B cell (primary cell): ENCODE measurements at regions not wholly inside any gene's neighbourhood (a gene's known extent, or its start where the extent isn't known, plus 50 kb on each side); places are given as distances from the start of the nearest gene placed in this dataset.

Experiments
- ATAC-seq: fragments of 200-7000 bp; cut with Tn5 transposase; one replicate; pipeline ENCODE4 v1.10.0; 2021; ENCODE audit warnings: low read depth, mild to moderate bottlenecking, moderate number of reproducible peaks, moderate library complexity
- CTCF ChIA-PET: fragments of 350-600 bp; sonication (Branson Sonifier 250); formaldehyde crosslinking; loops from one replicate; lab custom pipeline; 2021; ENCODE audit warnings: antibody characterized with exemption, inconsistent platforms; lab: Charles Lee
- POLR2A ChIA-PET: fragments of 350-600 bp; sonication (Branson Sonifier 250); formaldehyde crosslinking; loops from one replicate; lab custom pipeline; 2021; ENCODE audit warnings: antibody characterized with exemption; lab: Charles Lee
- DNase-seq: peaks from one replicate; pipeline ENCODE4 v3.0.0; 2013
- H2AFZ ChIP-seq: 2 replicates; pipeline ENCODE4 v1.6.1; 2012; ENCODE audit warnings: mild to moderate bottlenecking, low read depth, low read length; ENCODE audit not compliant: insufficient read depth, poor library complexity, severe bottlenecking
- H3K27ac ChIP-seq, 2 donors: 1 replicate in 1 of 2; 2 replicates in 1 of 2; pipeline ENCODE4 v1.5.1; 2012 to 2013; ENCODE audit warnings: low read length in 2 of 2, mild to moderate bottlenecking in 2 of 2, moderate library complexity in 1 of 2
- H3K27me3 ChIP-seq, 4 experiments: fragments of 200-600 bp in 1 of 4; sonication (generic) in 1 of 4; replicated peaks in 1 of 4; 1 replicate in 2 of 4; 2 replicates in 2 of 4; pipeline versions ENCODE4 v1.6.1 to v1.7.0; 2013 to 2016; ENCODE audit warnings: low read length in 3 of 4, mild to moderate bottlenecking in 2 of 4, mixed read lengths in 1 of 4, moderate library complexity in 1 of 4; ENCODE audit not compliant: insufficient read depth in 4 of 4, control insufficient read depth in 3 of 4; ENCODE audit errors: control extremely low read depth in 1 of 4
- H3K36me3 ChIP-seq, 2 experiments: replicated peaks in 1 of 2; 1 replicate in 1 of 2; 2 replicates in 1 of 2; pipeline versions ENCODE4 v1.6.1 to v1.7.1; 2013; ENCODE audit warnings: low read length in 1 of 2; ENCODE audit not compliant: insufficient read depth in 2 of 2, control insufficient read depth in 1 of 2; ENCODE audit errors: control extremely low read depth in 1 of 2, extremely low read depth in 1 of 2
- H3K4me1 ChIP-seq, 2 donors: fragments of 200-600 bp in 1 of 2; sonication (generic) in 1 of 2; 1 replicate in 1 of 2; 2 replicates in 1 of 2; pipeline versions ENCODE4 v1.5.1 to v1.6.1; 2013 to 2017; ENCODE audit warnings: low read length in 2 of 2; ENCODE audit not compliant: control insufficient read depth in 2 of 2, insufficient read depth in 2 of 2
- H3K4me2 ChIP-seq: replicated peaks from 2 replicates; pipeline ENCODE3; 2012; ENCODE audit warnings: mild to moderate bottlenecking, low read depth, low read length; ENCODE audit not compliant: poor library complexity, severe bottlenecking
- H3K4me3 ChIP-seq, 5 experiments: fragments of 200-600 bp in 1 of 5; sonication (generic) in 1 of 5; 1 replicate in 3 of 5; 2 replicates in 2 of 5; pipeline versions ENCODE4 v1.5.1 to v1.7.0; 2011 to 2016; ENCODE audit warnings: low read length in 4 of 5, mild to moderate bottlenecking in 4 of 5, low read depth in 2 of 5, control low read depth in 1 of 5, moderate library complexity in 1 of 5; ENCODE audit not compliant: insufficient read depth in 1 of 5; ENCODE audit errors: control extremely low read depth in 1 of 5, extremely low read depth in 1 of 5
- H3K79me2 ChIP-seq: fragments of 200-600 bp; sonication (generic); one replicate; pipeline ENCODE4 v1.6.0; 2016; ENCODE audit warnings: low read length; ENCODE audit not compliant: control insufficient read depth, insufficient read depth
- H3K9ac ChIP-seq: fragments of 200-600 bp; sonication (generic); 2 replicates; pipeline ENCODE4 v1.6.1; 2017; ENCODE audit warnings: mild to moderate bottlenecking, low read length, moderate library complexity
- H3K9me3 ChIP-seq, 3 donors: one replicate each; pipeline versions ENCODE4 v1.6.1 to v1.7.1; 2013; ENCODE audit warnings: low read length in 2 of 3; ENCODE audit not compliant: control insufficient read depth in 2 of 3, insufficient read depth in 1 of 3; ENCODE audit errors: control extremely low read depth in 1 of 3
- H4K20me1 ChIP-seq: 2 replicates; pipeline ENCODE4 v1.6.0; 2012; ENCODE audit warnings: mild to moderate bottlenecking, low read length; ENCODE audit not compliant: insufficient read depth, control insufficient read depth, poor library complexity, severe bottlenecking
- H3K27ac Mint-ChIP-seq: one replicate; pipeline ENCODE4 v1.8.0; 2021; ENCODE audit warnings: mixed read lengths
- H3K27me3 Mint-ChIP-seq: one replicate; pipeline ENCODE4 v1.8.0; 2021; ENCODE audit warnings: mixed read lengths
- H3K4me1 Mint-ChIP-seq: one replicate; pipeline ENCODE4 v1.8.0; 2021; ENCODE audit warnings: mixed read lengths
- H3K4me3 Mint-ChIP-seq: one replicate; pipeline ENCODE4 v1.8.0; 2021; ENCODE audit warnings: mixed read lengths
- H3K9me3 Mint-ChIP-seq: one replicate; pipeline ENCODE4 v1.8.0; 2022; ENCODE audit warnings: mixed read lengths; ENCODE audit not compliant: insufficient read depth
- EZH2 ChIP-seq: IDR thresholded peaks from 2 replicates; pipeline ENCODE4 v1.6.1; 2012; ENCODE audit warnings: borderline replicate concordance, low read depth, mild to moderate bottlenecking, moderate library complexity, low read length; ENCODE audit not compliant: insufficient read depth, poor library complexity, severe bottlenecking
- WGBS: methylation state at CpG from one replicate; pipeline ENCODE4 v1.1.5; 2013; ENCODE audit warnings: missing lambda C conversion rate; ENCODE audit not compliant: insufficient coverage; 5-methylcytosine and 5-hydroxymethylcytosine counted together
- intact Hi-C: fragments of 100-400 bp; cut with micrococcal nuclease; formaldehyde crosslinking; loops from one replicate; pipeline ENCODE4 v1.10.0; 2022
- TF ChIP-seq, protein P1 (sequence below): fragments of 200-600 bp; IDR thresholded peaks from one replicate; pipeline ENCODE4 v1.8.0; 2022; ENCODE audit warnings: antibody characterized with exemption, mild to moderate bottlenecking

DNA sequence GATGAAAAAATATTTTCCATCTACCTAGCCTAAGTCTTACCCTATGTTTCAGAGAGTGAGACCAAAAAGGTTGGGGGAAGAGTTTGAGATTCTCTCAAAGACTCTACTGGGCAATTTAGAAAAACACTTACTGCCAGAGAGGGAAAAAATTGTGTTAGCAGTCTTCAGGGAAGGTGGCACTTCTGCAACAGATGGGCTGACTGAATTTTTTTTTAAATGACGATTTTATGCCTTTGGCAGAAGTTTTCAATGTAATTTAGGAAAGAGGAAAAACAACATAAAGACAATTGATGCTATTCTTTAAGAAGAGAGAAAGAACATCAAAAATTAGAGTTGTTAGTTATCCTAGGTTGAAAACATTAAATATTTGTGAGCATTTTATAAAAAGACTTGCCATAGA, 1894.5 kb upstream of the PIK3C3 start:
- Mint-ChIP-seq H3K4me3 (no peak overlapping the region), H3K4me1 (no peaks in the 10 kb centered on the region), H3K27ac (no peak overlapping the region), H3K27me3 (no peaks in the 10 kb centered on the region), H3K9me3 (no peaks in the 10 kb centered on the region)
- intact Hi-C loops = no loop called here
- Histone ChIP-seq H3K27ac (no peak overlapping the region), H3K27me3 (no peaks in the 10 kb centered on the region), H4K20me1 (no peaks in the 10 kb centered on the region), H3K36me3 (no peaks in the 10 kb centered on the region), H3K79me2 (no peaks in the 10 kb centered on the region), H3K4me3 (no peak overlapping the region), H2AFZ (no peak overlapping the region), H3K9ac (no peak overlapping the region), H3K4me1 (no peaks in the 10 kb centered on the region), H3K9me3 (peaks cover 0 to 7% (median 0%) of the 10 kb centered on the region in 3 donors), H3K4me2 (no peak overlapping the region)
- POLR2A ChIA-PET = no interaction called here
- ATAC-seq = no peak
- CTCF ChIA-PET = no interaction called here
- DNase-seq = no peak
- no CpG with 5 or more reads among the region's 1 CpG for WGBS
- TF ChIP-seq EZH2 = no peak
- TF ChIP-seq, protein P1, sequence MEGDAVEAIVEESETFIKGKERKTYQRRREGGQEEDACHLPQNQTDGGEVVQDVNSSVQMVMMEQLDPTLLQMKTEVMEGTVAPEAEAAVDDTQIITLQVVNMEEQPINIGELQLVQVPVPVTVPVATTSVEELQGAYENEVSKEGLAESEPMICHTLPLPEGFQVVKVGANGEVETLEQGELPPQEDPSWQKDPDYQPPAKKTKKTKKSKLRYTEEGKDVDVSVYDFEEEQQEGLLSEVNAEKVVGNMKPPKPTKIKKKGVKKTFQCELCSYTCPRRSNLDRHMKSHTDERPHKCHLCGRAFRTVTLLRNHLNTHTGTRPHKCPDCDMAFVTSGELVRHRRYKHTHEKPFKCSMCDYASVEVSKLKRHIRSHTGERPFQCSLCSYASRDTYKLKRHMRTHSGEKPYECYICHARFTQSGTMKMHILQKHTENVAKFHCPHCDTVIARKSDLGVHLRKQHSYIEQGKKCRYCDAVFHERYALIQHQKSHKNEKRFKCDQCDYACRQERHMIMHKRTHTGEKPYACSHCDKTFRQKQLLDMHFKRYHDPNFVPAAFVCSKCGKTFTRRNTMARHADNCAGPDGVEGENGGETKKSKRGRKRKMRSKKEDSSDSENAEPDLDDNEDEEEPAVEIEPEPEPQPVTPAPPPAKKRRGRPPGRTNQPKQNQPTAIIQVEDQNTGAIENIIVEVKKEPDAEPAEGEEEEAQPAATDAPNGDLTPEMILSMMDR = no peak

DNA sequence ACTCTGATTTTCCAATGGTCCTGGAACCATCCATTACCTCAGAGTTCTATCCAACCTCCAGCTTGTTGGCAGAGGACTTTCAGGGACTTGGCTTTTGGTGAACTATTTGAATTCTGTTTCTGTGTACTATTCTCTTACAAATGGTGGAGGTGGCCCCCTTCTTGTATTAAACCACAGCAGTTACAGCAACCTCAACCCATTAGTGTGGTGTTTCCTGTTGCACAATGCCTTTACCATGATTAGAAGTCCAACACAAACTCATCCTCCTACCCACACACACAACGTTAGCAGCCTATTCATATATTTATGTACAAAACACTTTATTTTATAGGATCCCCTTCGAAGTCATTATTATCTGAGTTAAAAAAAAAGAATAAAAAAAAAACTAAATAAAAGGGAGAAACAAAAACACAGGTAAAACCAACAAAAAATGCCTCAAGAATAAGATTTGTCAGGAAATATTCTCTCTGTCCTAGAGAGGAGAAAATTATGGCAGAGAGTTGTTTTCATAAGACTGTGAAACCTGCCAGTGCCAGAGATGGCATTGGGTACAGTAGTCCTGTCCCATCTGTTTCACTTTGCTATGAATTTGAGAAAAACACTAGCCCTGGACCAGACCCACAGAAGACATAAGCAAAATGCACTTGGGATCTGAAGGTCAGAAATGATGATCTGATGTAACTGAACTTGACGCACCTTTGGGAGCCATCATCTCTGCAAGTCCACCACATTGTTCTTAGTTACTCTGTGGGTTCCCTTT, 1896.0 kb upstream of the PIK3C3 start:
- H3K4me3 Mint-ChIP-seq = no peak overlapping the region
- DNase-seq (no peak), ATAC-seq (no peak)
- no peak overlapping the region for H2AFZ ChIP-seq
- H4K20me1 ChIP-seq = no peaks in the 10 kb centered on the region
- no peak overlapping the region for H3K4me3 ChIP-seq
- H3K9me3 Mint-ChIP-seq = no peaks in the 10 kb centered on the region
- TF ChIP-seq, protein P1 = no peak
- TF ChIP-seq EZH2 = no peak
- H3K9me3 ChIP-seq = peaks cover 0 to 7% (median 0%) of the 10 kb centered on the region in 3 donors
- POLR2A ChIA-PET = no interaction called here
- H3K27me3 ChIP-seq = no peaks in the 10 kb centered on the region
- no peaks in the 10 kb centered on the region for H3K79me2 ChIP-seq
- H3K9ac ChIP-seq = no peak overlapping the region
- H3K4me1 ChIP-seq = no peaks in the 10 kb centered on the region
- intact Hi-C loops = no loop called here
- WGBS = no CpG with 5 or more reads among the region's 3 CpGs
- H3K27ac Mint-ChIP-seq = no peak overlapping the region
- CTCF ChIA-PET = no interaction called here
- H3K4me1 Mint-ChIP-seq = no peaks in the 10 kb centered on the region
- H3K27ac ChIP-seq = no peak overlapping the region
- H3K4me2 ChIP-seq = no peak overlapping the region
- H3K27me3 Mint-ChIP-seq = no peaks in the 10 kb centered on the region
- no peaks in the 10 kb centered on the region for H3K36me3 ChIP-seq
